ENCODE measurements at regions not wholly inside any gene's neighbourhood (a gene's known extent, or its start where the extent isn't known, plus 50 kb on each side); places are given as distances from the start of the nearest gene placed in this dataset.

DNA sequence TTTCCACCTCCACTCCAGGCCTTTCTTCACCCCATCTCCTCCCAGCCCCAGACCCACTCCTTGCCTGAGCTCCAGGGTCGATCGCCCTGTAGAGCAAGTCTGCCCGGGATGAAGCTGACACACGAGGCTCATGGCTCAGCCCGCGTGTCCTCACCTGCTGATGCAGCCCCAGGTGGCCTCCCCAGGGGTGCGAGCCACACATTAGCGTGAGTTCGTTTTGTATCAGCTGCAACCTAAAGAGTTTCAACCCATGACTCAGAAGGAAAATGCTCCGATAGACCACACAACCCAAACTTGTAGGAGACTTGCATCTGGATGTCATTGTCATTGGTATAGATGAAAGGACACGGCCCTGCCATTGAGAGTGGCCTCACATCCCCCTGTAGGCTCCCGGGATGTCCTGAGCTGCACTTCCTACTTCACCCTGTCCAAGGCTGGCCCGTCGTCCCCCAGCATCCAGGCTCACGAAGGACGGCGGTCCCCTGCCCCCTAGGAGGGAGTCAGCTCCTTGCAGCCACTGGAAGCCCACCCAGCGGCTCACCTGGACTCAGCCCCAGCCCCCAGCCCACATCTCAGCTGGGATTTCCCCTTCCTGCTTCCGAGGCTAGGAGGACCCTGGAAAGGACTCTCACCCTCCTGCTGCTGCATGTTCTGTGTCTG, 97.7 kb downstream of the HTR5A start:
- H3K36me3 Mint-ChIP-seq (ENCODE audit: insufficient read depth, unreplicated experiment): no peaks in the 10 kb centered on the region
- H3K27me3 ChIP-seq (replicated peaks; ENCODE audit: control insufficient read depth, insufficient read depth, low read length): no peaks in the 10 kb centered on the region
- no peak overlapping the region for H3K4me3 ChIP-seq (ENCODE audit: low read depth, low read length)
- ChIA-PET POLR2A (no interaction called here), CTCF (no interaction called here)
- no peaks in the 10 kb centered on the region for H3K4me1 ChIP-seq
- H3K36me3 ChIP-seq (ENCODE audit: control insufficient read depth, insufficient read depth, low read length): no peaks in the 10 kb centered on the region
- peak in 1 of 2 experiments; percentile 23 for DNase-seq
- intact Hi-C loops (cut with micrococcal nuclease; ENCODE audit: unreplicated experiment): no loop called here
- H3K4me3 Mint-ChIP-seq (ENCODE audit: unreplicated experiment): no peak overlapping the region
- no peaks in the 10 kb centered on the region for H3K4me1 Mint-ChIP-seq (ENCODE audit: low read depth, unreplicated experiment)
- H3K9me3 Mint-ChIP-seq (ENCODE audit: unreplicated experiment): no peaks in the 10 kb centered on the region
- TF ChIP-seq, protein P1, sequence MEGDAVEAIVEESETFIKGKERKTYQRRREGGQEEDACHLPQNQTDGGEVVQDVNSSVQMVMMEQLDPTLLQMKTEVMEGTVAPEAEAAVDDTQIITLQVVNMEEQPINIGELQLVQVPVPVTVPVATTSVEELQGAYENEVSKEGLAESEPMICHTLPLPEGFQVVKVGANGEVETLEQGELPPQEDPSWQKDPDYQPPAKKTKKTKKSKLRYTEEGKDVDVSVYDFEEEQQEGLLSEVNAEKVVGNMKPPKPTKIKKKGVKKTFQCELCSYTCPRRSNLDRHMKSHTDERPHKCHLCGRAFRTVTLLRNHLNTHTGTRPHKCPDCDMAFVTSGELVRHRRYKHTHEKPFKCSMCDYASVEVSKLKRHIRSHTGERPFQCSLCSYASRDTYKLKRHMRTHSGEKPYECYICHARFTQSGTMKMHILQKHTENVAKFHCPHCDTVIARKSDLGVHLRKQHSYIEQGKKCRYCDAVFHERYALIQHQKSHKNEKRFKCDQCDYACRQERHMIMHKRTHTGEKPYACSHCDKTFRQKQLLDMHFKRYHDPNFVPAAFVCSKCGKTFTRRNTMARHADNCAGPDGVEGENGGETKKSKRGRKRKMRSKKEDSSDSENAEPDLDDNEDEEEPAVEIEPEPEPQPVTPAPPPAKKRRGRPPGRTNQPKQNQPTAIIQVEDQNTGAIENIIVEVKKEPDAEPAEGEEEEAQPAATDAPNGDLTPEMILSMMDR (IDR thresholded peaks at IDR 0.05; ENCODE audit: insufficient read depth in 1 of 2, low read depth in 1 of 2, low read length in 1 of 2, severe bottlenecking in 1 of 2, unreplicated experiment in 1 of 2): no peak
- peaks cover 2% of the 10 kb centered on the region for H3K27me3 Mint-ChIP-seq (ENCODE audit: insufficient read depth, unreplicated experiment)
- H3K9me3 ChIP-seq: no peaks in the 10 kb centered on the region
- no peak overlapping the region for H3K27ac Mint-ChIP-seq (ENCODE audit: unreplicated experiment)
- no TSS peak for BruUV-seq (replicated peaks)

- Mint-ChIP-seq H3K9me3 (ENCODE audit: unreplicated experiment) (no peaks in the 10 kb centered on the region), H3K4me1 (ENCODE audit: low read depth, unreplicated experiment) (no peaks in the 10 kb centered on the region), H3K36me3 (ENCODE audit: insufficient read depth, unreplicated experiment) (no peaks in the 10 kb centered on the region), H3K27ac (ENCODE audit: unreplicated experiment) (no peak overlapping the region), H3K4me3 (ENCODE audit: unreplicated experiment) (no peak overlapping the region), H3K27me3 (ENCODE audit: insufficient read depth, unreplicated experiment) (peaks cover 2% of the 10 kb centered on the region)
- intact Hi-C loops (cut with micrococcal nuclease; ENCODE audit: unreplicated experiment): no loop called here
- peak in 1 of 2 experiments; percentile 26 for DNase-seq
- CTCF ChIA-PET: interaction anchor here (0.6 kb wide), 1 partner anchor 184 kb away, joined by 7 read pairs; no protein-coding TSS in a partner anchor
- H3K9me3 ChIP-seq: no peaks in the 10 kb centered on the region
- H3K4me1 ChIP-seq: no peaks in the 10 kb centered on the region
- BruUV-seq (replicated peaks): no TSS peak
- no peak overlapping the region for H3K4me3 ChIP-seq (ENCODE audit: low read depth, low read length)
- TF ChIP-seq, protein P1 (IDR thresholded peaks at IDR 0.05; ENCODE audit: insufficient read depth in 1 of 2, low read depth in 1 of 2, low read length in 1 of 2, severe bottlenecking in 1 of 2, unreplicated experiment in 1 of 2): no peak
- no peaks in the 10 kb centered on the region for H3K36me3 ChIP-seq (ENCODE audit: control insufficient read depth, insufficient read depth, low read length)
- POLR2A ChIA-PET: no interaction called here
- H3K27me3 ChIP-seq (replicated peaks; ENCODE audit: control insufficient read depth, insufficient read depth, low read length): no peaks in the 10 kb centered on the region
Measured at GRCh38 chr7:155168597-155169480, 98.7 kb downstream of the HTR5A start.

DNA sequence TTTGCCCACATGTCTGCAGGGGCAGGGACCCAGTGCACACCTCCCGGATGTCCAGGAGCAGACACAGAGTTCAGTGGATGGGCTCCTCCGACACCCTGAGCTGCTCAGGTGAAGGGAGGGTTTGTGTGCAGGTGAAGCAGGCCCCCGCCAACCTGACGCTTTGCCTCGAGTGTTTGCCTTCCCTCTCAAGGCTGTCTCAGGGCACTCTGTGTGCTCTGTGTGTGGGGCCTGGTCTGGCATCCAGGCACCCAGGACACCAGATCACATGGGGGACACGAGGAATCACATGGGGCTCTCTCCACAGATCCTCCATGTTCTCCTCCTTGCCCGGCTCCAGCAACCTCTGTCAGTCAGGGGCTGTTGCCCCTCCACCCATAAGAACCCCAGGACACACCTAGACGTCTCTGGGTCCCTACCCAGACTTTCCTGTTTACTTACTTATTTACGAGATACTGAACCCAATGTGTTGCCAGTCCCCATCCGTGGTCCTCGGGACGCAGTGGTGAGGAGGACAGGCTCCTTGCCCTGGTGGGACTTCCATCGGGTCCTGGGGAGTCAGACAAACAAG, 99.5 kb downstream of the HTR5A start:
- peak in 1 of 2 experiments; percentile 1 for DNase-seq
- Mint-ChIP-seq H3K4me1 (ENCODE audit: low read depth, unreplicated experiment) (no peaks in the 10 kb centered on the region), H3K27me3 (ENCODE audit: insufficient read depth, unreplicated experiment) (peaks cover 2% of the 10 kb centered on the region), H3K27ac (ENCODE audit: unreplicated experiment) (no peak overlapping the region), H3K36me3 (ENCODE audit: insufficient read depth, unreplicated experiment) (no peaks in the 10 kb centered on the region), H3K4me3 (ENCODE audit: unreplicated experiment) (no peak overlapping the region), H3K9me3 (ENCODE audit: unreplicated experiment) (no peaks in the 10 kb centered on the region)
- Histone ChIP-seq H3K9me3 (no peaks in the 10 kb centered on the region), H3K4me1 (no peaks in the 10 kb centered on the region), H3K27me3 (replicated peaks; ENCODE audit: control insufficient read depth, insufficient read depth, low read length) (no peaks in the 10 kb centered on the region), H3K4me3 (ENCODE audit: low read depth, low read length) (no peak overlapping the region), H3K36me3 (ENCODE audit: control insufficient read depth, insufficient read depth, low read length) (no peaks in the 10 kb centered on the region)
- TF ChIP-seq, protein P1 (IDR thresholded peaks at IDR 0.05; ENCODE audit: insufficient read depth in 1 of 2, low read depth in 1 of 2, low read length in 1 of 2, severe bottlenecking in 1 of 2, unreplicated experiment in 1 of 2): no peak
- ChIA-PET POLR2A (no interaction called here), CTCF (no interaction called here)
- BruUV-seq (replicated peaks): no TSS peak
- intact Hi-C loops (cut with micrococcal nuclease; ENCODE audit: unreplicated experiment): no loop called here
